HepG2 (cell line): ENCODE measurements at regions not wholly inside any gene's neighbourhood (a gene's known extent, or its start where the extent isn't known, plus 50 kb on each side); places are given as distances from the start of the nearest gene placed in this dataset.

ENCODE experiments used
- ATAC-seq: fragments of 200-7000 bp; cut with Tn5 transposase; 3 replicates; pipeline ENCODE4 v1.9.1; 2020; ENCODE audit warnings: mild to moderate bottlenecking, moderate library complexity
- BruUV-seq: library from RNA; stranded (reverse); fragments of 400-500 nt; replicated peaks from 2 replicates; lab custom pipeline; 2021; lab: Mats Ljungman, UMichigan
- CTCF ChIA-PET: fragments of 300-600 bp; formaldehyde crosslinking; extraction: SDS; loops from one replicate; lab custom pipeline; 2021; ENCODE audit warnings: low total read pairs, inconsistent platforms, low intra/inter-chr PET ratio; lab: Yijun Ruan, JAX
- POLR2A ChIA-PET: fragments of 350-600 bp; sonication (Branson Sonifier 250); formaldehyde crosslinking; loops from one replicate; lab custom pipeline; 2020; ENCODE audit warnings: antibody characterized with exemption, inconsistent platforms; lab: Yijun Ruan, JAX
- DNase-seq: peaks from one replicate; pipeline ENCODE4 v3.0.0-alpha.2; 2015; ENCODE audit warnings: low spot score
- FAIRE-seq: peaks from 3 replicates; lab custom pipeline; 2011; peaks lifted over from hg19 to GRCh38; lab: Jason Lieb, UNC
- H2AFZ ChIP-seq: one replicate; pipeline ENCODE4 v1.6.1; 2011; ENCODE audit warnings: low read length, inconsistent platforms
- H3K27ac ChIP-seq: fragments of 300-600 bp; 3 replicates; pipeline ENCODE4 v1.8.0; 2011; ENCODE audit warnings: mixed run types, mild to moderate bottlenecking, mixed read lengths, low read length, inconsistent platforms; ENCODE audit not compliant: insufficient read depth; ENCODE audit errors: extremely low read length
- H3K27me3 ChIP-seq, 2 experiments: fragments of 200-600 bp in 1 of 2; 2 replicates in 1 of 2; 3 replicates in 1 of 2; pipeline versions ENCODE4 v1.6.0 to v1.8.0; 2011; ENCODE audit warnings: low read length in 2 of 2, mild to moderate bottlenecking in 2 of 2, moderate library complexity in 2 of 2, inconsistent platforms in 1 of 2; ENCODE audit not compliant: insufficient read depth in 2 of 2, control insufficient read depth in 1 of 2
- H3K36me3 ChIP-seq, 2 experiments: fragments of 200-600 bp in 1 of 2; replicated peaks in 1 of 2; 2 replicates in 1 of 2; 3 replicates in 1 of 2; pipeline versions ENCODE4 v1.5.1 to v1.8.0; 2011; ENCODE audit warnings: low read length in 2 of 2, inconsistent platforms in 1 of 2; ENCODE audit not compliant: insufficient read depth in 2 of 2, control insufficient read depth in 1 of 2
- H3K4me1 ChIP-seq: 2 replicates; pipeline ENCODE4 v1.5.1; 2012; ENCODE audit warnings: low read length, inconsistent platforms; ENCODE audit not compliant: insufficient read depth
- H3K4me2 ChIP-seq: 2 replicates; pipeline ENCODE4 v1.6.0; 2011; ENCODE audit warnings: low read depth, low read length, inconsistent platforms
- H3K4me3 ChIP-seq, 3 experiments: fragments of 200-600 bp in 1 of 3; sonication (generic), shearing (Covaris generic) in 1 of 3; replicated peaks in 1 of 3; 2 replicates each; pipeline ENCODE4 v1.5.1; 2011 to 2016; ENCODE audit warnings: low read length in 3 of 3, inconsistent platforms in 2 of 3, low read depth in 2 of 3, mild to moderate bottlenecking in 2 of 3, control low read depth in 1 of 3, mixed read lengths in 1 of 3; ENCODE audit not compliant: insufficient read depth in 1 of 3
- H3K79me2 ChIP-seq: one replicate; pipeline ENCODE4 v1.6.1; 2011; ENCODE audit warnings: low read length, inconsistent platforms; ENCODE audit not compliant: insufficient read depth
- H3K9ac ChIP-seq: 2 replicates; pipeline ENCODE4 v1.6.0; 2011; ENCODE audit warnings: mild to moderate bottlenecking, low read depth, low read length, inconsistent platforms; ENCODE audit not compliant: insufficient read depth
- H3K9me3 ChIP-seq: 2 replicates; pipeline ENCODE4 v1.5.1; 2012; ENCODE audit warnings: mild to moderate bottlenecking, low read length
- H4K20me1 ChIP-seq: 2 replicates; pipeline ENCODE4 v1.6.0; 2011; ENCODE audit warnings: inconsistent platforms, mild to moderate bottlenecking, low read length, moderate library complexity; ENCODE audit not compliant: insufficient read depth
- DNMT1 ChIP-seq: sonication (generic); formaldehyde crosslinking; IDR thresholded peaks from 2 replicates; pipeline ENCODE4 v1.5.1; 2020; ENCODE audit warnings: mild to moderate bottlenecking, missing genetic modification reagents
- GTF3A ChIP-seq: sonication (generic); formaldehyde crosslinking; conservative IDR thresholded peaks from 2 replicates; pipeline ENCODE4 v1.4.0; 2020; ENCODE audit warnings: mild to moderate bottlenecking, missing genetic modification reagents
- HNRNPUL1 ChIP-seq: fragments of 200-400 bp; formaldehyde crosslinking; IDR thresholded peaks from 2 replicates; pipeline ENCODE4 v1.6.1; 2017; ENCODE audit warnings: low read depth, mild to moderate bottlenecking, low read length, moderate library complexity
- NPAS2 ChIP-seq: sonication (generic); formaldehyde crosslinking; IDR thresholded peaks from 2 replicates; pipeline ENCODE4 v1.8.0; 2022; ENCODE audit warnings: mild to moderate bottlenecking, missing genetic modification reagents, borderline replicate concordance
- POLR2AphosphoS2 ChIP-seq: IDR thresholded peaks from 2 replicates; pipeline ENCODE4 v1.6.1; 2011; ENCODE audit warnings: low read depth, low read length, improper control_type of control experiment
- RORA ChIP-seq: sonication (generic); formaldehyde crosslinking; IDR thresholded peaks from 2 replicates; pipeline ENCODE4 v1.5.0; 2020; ENCODE audit warnings: mild to moderate bottlenecking, missing genetic modification reagents, moderate library complexity
- SSRP1 ChIP-seq: IDR thresholded peaks from 2 replicates; pipeline ENCODE4 v1.6.1; 2016; ENCODE audit warnings: control low read depth
- ZBTB3 ChIP-seq: sonication (generic); formaldehyde crosslinking; IDR thresholded peaks from 2 replicates; pipeline ENCODE4 v1.4.0; 2020; ENCODE audit warnings: low read depth, mild to moderate bottlenecking, moderate library complexity, missing genetic modification reagents, borderline replicate concordance
- ZNF644 ChIP-seq: IDR thresholded peaks from 2 replicates; pipeline ENCODE4 v1.6.1; 2016; ENCODE audit warnings: low read depth
- ZNF713 ChIP-seq: sonication (generic); formaldehyde crosslinking; IDR thresholded peaks from 2 replicates; pipeline ENCODE4 v1.4.0; 2020; ENCODE audit warnings: mild to moderate bottlenecking, missing genetic modification reagents
- WGBS: methylation state at CpG from one replicate; pipeline ENCODE4 v1.1.6; 2017; ENCODE audit warnings: low lambda C conversion rate; 5-methylcytosine and 5-hydroxymethylcytosine counted together
- in situ Hi-C: cut with HindIII; loops from 2 replicates; pipeline ENCODE4 v1.10.0; 2017; ENCODE audit warnings: low pct_unique_long_range_greater_than_20kb; ENCODE audit not compliant: extremely low pct_ligation_motif_present
- intact Hi-C: fragments of 100-400 bp; cut with micrococcal nuclease; formaldehyde crosslinking; loops from one replicate; pipeline ENCODE4 v1.10.0; 2022; ENCODE audit not compliant: unreplicated experiment
- TF ChIP-seq, protein P1 (sequence below): sonication (generic); formaldehyde crosslinking; IDR thresholded peaks from 2 replicates; pipeline ENCODE4 v1.5.1; 2020; ENCODE audit warnings: missing genetic modification reagents, mild to moderate bottlenecking, borderline replicate concordance
- TF ChIP-seq, protein P2 (sequence below): sonication (generic); formaldehyde crosslinking; IDR thresholded peaks from 2 replicates; pipeline ENCODE4 v1.8.1; 2023; ENCODE audit warnings: mild to moderate bottlenecking, moderate library complexity, missing genetic modification reagents
- TF ChIP-seq, protein P3 (sequence below): sonication (generic); formaldehyde crosslinking; IDR thresholded peaks from 2 replicates; pipeline ENCODE4 v1.4.0; 2020; ENCODE audit warnings: missing genetic modification reagents, borderline replicate concordance

DNA sequence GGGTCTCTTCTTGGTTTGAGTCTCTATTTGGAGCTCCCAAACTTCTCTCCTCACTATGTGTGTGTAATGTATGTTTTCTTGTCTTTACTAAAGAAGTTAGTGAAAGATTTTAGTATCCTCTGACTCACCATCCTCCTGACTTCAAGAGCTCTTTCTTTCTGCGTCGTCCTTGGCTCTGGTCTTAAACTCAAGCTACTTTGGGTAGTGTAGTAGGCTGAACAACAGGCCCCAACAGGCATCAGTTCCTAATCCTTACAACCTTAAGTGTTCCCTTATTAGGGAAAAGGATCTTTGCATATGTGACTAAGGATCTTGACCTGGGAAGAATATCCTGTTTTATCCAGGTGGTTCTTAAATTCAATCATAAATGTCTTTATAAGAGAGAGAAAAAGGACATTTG lies 810.2 kb downstream of the MAFB start (continued):
- no peak for TF ChIP-seq RORA
- no peak for TF ChIP-seq DNMT1 (CRISPR knock-in tag)
- TF ChIP-seq ZNF644 (CRISPR knock-in tag) = no peak
- TF ChIP-seq NPAS2 (CRISPR knock-in tag) = no peak
- no peak for TF ChIP-seq HNRNPUL1

DNA sequence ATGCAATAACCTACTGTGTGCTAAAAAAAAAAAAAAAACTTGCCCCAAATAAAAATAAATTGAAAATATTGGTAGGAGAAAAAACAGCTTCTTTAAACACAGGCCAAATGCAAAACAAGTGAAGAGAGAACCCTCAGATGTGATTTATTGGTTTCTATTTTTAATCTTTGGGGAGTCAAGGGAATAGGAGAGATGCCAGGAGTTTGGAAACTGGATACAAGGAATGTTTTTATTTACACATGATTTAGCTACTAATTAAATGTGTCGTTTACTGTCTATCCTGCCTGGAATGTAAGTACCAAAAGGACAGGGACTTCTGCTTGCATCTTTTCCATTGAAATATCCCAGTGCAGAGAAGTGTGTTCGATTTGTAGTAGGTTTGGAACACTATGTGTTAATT lies 810.7 kb downstream of the MAFB start:
- Histone ChIP-seq H3K36me3 (no peaks in the 10 kb centered on the region), H4K20me1 (no peaks in the 10 kb centered on the region), H3K4me1 (peaks cover 10% of the 10 kb centered on the region; the same call in 1 of the 2 replicates), H3K27ac (no peak overlapping the region), H3K27me3 (no peaks in the 10 kb centered on the region), H3K9ac (no peak overlapping the region), H3K4me2 (no peak overlapping the region), H3K9me3 (peaks cover 92% of the 10 kb centered on the region), H3K4me3 (no peak overlapping the region), H3K79me2 (no peaks in the 10 kb centered on the region), H2AFZ (no peak overlapping the region)
- in situ Hi-C loops (loop anchor here (10.0 kb wide), 1 partner anchor 764 kb away; no protein-coding TSS in a partner anchor), intact Hi-C loops (loop anchor here (10.0 kb wide), 1 partner anchor 614 kb away; no protein-coding TSS in a partner anchor)
- BruUV-seq = no TSS peak
- WGBS = 1% methylated on average over 2 of the region's 2 CpGs
- no peak for ATAC-seq
- DNase-seq = no peak
- no peak for FAIRE-seq
- ChIA-PET POLR2A (no interaction called here), CTCF (no interaction called here)
- TF ChIP-seq ZBTB3 (no peak), SSRP1 (no peak), POLR2AphosphoS2 (no peak), GTF3A (CRISPR knock-in tag) (no peak), ZNF713 (CRISPR knock-in tag) (no peak)
- TF ChIP-seq, protein P1, sequence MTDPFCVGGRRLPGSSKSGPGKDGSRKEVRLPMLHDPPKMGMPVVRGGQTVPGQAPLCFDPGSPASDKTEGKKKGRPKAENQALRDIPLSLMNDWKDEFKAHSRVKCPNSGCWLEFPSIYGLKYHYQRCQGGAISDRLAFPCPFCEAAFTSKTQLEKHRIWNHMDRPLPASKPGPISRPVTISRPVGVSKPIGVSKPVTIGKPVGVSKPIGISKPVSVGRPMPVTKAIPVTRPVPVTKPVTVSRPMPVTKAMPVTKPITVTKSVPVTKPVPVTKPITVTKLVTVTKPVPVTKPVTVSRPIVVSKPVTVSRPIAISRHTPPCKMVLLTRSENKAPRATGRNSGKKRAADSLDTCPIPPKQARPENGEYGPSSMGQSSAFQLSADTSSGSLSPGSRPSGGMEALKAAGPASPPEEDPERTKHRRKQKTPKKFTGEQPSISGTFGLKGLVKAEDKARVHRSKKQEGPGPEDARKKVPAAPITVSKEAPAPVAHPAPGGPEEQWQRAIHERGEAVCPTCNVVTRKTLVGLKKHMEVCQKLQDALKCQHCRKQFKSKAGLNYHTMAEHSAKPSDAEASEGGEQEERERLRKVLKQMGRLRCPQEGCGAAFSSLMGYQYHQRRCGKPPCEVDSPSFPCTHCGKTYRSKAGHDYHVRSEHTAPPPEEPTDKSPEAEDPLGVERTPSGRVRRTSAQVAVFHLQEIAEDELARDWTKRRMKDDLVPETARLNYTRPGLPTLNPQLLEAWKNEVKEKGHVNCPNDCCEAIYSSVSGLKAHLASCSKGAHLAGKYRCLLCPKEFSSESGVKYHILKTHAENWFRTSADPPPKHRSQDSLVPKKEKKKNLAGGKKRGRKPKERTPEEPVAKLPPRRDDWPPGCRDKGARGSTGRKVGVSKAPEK (CRISPR knock-in tag) = no peak
- TF ChIP-seq, protein P2, sequence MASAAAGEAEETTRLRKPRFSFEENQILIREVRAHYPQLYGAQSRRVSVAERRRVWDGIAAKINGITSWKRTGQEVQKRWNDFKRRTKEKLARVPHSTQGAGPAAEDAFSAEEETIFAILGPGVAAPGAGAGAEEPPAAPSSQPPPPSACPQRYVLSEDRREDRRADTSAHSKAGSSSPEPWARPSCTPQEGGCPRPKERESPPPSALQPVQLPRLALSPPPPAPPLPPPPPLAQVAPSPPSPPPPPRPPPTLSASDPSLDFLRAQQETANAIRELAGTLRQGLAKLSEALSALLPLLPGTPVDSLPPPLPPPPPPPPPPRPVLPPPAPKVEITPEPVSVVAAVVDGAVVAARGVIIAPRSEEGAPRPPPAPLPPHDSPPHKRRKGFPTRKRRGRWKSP = no peak
- TF ChIP-seq, protein P3, sequence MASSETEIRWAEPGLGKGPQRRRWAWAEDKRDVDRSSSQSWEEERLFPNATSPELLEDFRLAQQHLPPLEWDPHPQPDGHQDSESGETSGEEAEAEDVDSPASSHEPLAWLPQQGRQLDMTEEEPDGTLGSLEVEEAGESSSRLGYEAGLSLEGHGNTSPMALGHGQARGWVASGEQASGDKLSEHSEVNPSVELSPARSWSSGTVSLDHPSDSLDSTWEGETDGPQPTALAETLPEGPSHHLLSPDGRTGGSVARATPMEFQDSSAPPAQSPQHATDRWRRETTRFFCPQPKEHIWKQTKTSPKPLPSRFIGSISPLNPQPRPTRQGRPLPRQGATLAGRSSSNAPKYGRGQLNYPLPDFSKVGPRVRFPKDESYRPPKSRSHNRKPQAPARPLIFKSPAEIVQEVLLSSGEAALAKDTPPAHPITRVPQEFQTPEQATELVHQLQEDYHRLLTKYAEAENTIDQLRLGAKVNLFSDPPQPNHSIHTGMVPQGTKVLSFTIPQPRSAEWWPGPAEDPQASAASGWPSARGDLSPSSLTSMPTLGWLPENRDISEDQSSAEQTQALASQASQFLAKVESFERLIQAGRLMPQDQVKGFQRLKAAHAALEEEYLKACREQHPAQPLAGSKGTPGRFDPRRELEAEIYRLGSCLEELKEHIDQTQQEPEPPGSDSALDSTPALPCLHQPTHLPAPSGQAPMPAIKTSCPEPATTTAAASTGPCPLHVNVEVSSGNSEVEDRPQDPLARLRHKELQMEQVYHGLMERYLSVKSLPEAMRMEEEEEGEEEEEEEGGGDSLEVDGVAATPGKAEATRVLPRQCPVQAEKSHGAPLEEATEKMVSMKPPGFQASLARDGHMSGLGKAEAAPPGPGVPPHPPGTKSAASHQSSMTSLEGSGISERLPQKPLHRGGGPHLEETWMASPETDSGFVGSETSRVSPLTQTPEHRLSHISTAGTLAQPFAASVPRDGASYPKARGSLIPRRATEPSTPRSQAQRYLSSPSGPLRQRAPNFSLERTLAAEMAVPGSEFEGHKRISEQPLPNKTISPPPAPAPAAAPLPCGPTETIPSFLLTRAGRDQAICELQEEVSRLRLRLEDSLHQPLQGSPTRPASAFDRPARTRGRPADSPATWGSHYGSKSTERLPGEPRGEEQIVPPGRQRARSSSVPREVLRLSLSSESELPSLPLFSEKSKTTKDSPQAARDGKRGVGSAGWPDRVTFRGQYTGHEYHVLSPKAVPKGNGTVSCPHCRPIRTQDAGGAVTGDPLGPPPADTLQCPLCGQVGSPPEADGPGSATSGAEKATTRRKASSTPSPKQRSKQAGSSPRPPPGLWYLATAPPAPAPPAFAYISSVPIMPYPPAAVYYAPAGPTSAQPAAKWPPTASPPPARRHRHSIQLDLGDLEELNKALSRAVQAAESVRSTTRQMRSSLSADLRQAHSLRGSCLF (CRISPR knock-in tag) = no peak
